ENCODE measurements at regions not wholly inside any gene's neighbourhood (a gene's known extent, or its start where the extent isn't known, plus 50 kb on each side); places are given as distances from the start of the nearest gene placed in this dataset.
A peak's percentile ranks its signal among the peaks of the same experiment; 100 is the strongest.

DNA sequence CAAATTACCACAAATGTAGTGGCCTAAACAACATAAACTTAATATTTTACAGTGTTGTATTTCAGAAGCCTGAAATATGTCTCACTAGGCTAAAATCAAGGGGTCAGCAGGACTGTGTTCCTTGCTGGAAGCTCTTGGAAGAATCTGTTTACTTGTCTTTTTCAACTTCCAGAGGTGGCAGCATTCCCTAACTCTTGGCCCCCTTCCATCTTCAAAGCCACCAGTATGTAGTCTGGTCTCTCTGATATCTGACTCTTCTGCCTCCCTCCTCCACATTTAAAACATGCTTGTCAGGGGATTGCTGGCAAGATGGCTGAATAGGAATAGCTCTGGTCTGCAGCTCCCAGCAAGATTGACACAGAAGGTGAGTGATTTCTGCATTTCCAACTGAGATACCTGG, 567.5 kb downstream of the PLA2G4A start:
- no peak overlapping the region for H3K4me3 ChIP-seq (ENCODE audit: low read depth, low read length)

DNA sequence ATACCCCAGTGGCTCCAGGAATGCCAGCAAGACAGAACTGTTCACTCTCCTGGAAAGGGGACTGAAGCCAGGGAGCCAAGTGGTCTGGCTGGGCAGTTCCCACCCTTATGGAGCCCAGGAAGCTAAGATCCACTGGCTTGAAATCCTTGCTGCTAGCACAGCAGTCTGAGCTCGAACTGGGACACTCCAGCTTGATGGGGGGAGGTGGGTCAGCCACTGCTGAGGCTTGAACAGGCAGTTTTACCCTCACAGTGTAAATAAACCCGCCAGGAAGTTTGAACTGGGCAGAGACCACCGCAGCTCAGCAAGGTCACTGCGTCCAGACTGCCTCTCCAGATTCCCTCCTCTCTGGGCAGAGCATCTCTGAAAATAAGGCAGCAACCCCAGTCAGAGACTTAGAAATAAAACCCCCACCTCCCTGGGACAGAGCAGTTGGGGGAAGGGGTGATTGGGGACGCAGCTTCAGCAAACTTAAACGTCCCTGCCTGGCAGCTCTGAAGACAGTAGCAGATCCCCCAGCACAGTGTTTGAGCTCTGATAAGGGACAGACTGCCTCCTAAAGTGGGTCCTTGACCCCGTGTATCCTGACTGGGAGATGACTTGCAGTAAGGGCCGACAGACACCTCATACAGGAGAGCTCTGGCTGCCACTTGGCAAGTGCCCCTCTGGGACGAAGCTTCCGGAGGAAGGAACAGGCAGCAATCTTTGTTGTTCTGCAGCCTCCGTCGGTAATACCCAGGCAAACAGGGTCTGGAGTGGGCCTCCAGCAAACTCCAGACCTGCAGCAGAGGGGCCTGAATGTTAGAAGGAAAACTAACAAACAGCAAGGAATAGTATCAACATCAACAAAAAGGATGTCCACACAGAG, 568.4 kb downstream of the PLA2G4A start:
- DNase-seq (ENCODE audit: low read depth), result no peak
- H3K4me3 ChIP-seq (ENCODE audit: low read depth, low read length), result no peak overlapping the region

More for the DNA sequence above, 567.5 kb downstream of the PLA2G4A start:
- DNase-seq (ENCODE audit: low read depth), result no peak

DNA sequence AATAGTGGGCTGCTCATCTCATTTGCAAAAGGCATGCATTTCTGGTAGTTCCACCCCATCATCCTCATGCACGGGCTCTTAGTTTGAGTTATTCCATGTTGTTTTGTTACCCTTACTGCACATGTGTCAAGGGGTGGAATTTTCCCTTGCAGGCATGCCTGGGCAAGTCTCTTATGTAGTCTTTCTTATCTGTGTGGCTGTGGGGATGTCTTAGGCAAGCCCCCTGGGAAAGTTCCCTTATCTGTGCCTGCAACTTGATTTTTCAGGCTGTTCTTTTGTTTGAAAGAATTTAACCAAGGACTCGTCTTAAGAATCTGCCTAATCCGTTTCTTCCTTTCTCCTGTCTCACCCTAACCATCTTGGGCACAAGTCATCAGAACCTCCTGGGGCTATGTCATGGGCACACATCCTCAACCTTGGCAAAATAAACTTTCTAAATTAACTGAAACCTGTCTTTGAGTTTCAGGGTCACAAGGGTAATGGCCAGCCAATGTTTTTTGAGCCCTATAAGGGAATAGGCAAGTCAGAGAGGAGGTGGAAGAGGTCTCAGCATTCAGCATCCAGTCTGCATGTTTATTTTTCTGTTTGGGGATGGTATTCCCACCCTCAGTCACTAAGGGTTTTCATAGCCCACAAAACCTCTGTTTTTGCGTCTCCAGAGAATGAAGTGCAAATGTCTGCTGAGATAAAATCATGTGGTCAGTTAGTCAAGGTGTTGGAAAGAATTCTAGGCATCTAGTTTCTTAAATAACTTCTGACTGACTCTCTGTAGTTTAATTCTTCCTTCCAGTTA, 579.7 kb downstream of the PLA2G4A start:
- no peak overlapping the region for H3K4me3 ChIP-seq (ENCODE audit: low read depth, low read length)
- DNase-seq (ENCODE audit: low read depth), result no peak

DNA sequence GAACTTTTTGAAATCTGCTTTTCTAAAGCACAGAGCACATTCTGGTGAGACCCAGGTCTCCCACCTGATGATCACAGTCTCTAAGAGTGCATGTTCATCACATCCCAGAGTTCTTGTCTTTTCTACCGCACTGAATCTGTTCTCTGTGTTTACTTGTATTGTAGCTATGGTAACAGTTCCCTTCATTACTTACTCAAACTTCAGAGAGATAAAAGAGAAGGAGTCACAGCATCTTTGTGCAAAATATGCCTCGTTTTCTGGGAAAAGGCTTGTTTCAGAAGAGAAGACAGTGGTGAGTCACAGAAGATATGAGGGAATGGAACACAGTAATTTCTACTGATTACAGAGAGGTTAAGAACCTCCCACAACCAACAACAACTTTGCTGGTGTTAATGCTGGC, 580.6 kb downstream of the PLA2G4A start:
- no peak for DNase-seq (ENCODE audit: low read depth)

DNA sequence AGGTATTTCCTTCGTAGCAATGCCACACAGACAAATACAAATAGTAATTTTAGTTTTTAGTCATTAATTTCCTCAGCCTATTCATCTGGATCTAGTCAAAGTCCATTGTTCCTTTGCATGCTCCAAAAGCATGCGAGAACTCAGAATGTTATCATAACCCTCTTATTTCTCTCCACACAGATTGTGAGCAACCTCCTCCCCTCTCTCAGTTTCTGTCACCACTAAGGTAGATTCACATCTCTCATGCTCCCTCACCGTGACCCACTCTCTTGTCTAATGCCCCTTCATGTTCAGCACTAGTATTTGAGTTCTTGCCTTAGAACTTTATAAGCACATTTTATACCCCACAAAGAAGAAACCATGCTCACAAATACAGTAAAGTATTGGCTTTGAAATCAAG, 582.4 kb downstream of the PLA2G4A start:
- no peak overlapping the region for H3K4me3 ChIP-seq (ENCODE audit: low read depth, low read length)
- no peak for DNase-seq (ENCODE audit: low read depth)

More for the DNA sequence above, 580.6 kb downstream of the PLA2G4A start:
- no peak overlapping the region for H3K4me3 ChIP-seq (ENCODE audit: low read depth, low read length)

DNA sequence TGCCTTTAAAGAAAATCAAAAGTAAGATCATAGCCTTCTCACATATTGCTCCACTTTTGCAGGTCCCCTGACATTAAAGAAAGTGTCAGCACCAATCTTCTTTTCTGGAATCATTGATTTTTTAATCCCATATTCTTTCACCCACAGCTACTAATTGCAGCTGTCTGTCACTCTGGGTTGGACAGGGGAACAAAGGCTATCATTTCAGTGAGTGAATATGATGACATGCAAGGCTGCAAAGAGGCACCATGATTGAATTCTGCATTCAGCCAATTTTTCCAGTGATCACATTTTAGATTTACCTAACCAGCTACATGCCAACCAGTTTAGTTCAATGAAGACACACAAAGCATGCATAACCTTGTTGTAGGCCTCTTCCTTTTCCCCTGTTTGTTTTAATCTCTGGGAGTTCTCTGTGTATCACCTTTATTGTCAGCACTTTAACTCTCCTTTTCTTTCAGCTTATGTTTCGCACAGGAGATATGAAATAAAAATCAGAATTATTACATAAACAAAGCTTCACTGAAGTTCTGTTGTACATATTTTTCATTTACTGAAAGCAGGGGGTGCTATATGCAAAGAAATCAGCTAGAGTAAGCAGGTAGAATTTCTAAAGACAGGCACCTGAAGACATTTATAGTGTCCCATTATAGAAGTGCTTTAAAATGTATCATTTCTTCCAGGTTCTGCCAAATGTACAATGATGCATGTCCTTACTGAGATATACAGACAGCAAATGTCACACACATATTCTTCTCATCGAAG, 584.8 kb downstream of the PLA2G4A start:
- no peak overlapping the region for H3K4me3 ChIP-seq (ENCODE audit: low read depth, low read length)
- DNase-seq (ENCODE audit: low read depth), result no peak

DNA sequence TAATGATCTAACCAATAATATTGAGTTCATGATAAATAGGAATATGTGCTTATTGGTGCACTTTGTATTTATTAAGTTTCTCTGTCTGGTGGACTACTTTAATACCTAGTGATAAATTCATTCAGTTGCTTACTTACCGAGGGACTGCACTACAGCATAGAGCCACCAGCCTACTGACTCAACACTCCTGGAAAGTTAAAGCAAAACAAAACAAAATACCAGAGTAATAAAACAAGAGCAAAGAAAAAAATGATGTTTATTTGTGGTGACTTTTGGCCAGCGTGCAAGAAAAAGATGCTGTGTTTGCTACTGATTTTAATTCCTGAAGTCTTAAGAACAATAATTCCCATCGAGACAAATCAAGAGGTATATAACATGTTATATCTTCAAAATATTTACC, 586.3 kb downstream of the PLA2G4A start:
- no peak overlapping the region for H3K4me3 ChIP-seq (ENCODE audit: low read depth, low read length)

DNA sequence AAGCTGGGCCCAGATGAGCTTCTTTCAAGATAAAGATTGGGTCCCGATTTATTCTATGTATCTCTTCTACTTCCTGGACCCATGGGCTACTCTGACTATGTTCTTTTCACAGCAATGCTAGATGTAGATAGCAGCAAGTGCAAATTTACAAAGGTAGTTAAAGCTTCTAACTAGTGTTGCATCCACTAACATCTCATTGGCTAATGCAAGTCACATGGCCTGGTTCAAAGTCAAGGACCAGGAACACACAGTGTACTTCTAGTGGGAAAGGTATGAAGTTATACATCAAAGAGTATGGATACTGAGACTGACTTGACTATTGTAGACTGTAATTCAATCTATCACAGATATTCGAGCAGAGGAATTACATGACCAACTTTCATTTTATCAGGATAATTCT, 588.8 kb downstream of the PLA2G4A start:
- DNase-seq (ENCODE audit: low read depth), result no peak
- no peak overlapping the region for H3K4me3 ChIP-seq (ENCODE audit: low read depth, low read length)

More for the DNA sequence above, 586.3 kb downstream of the PLA2G4A start:
- no peak for DNase-seq (ENCODE audit: low read depth)

DNA sequence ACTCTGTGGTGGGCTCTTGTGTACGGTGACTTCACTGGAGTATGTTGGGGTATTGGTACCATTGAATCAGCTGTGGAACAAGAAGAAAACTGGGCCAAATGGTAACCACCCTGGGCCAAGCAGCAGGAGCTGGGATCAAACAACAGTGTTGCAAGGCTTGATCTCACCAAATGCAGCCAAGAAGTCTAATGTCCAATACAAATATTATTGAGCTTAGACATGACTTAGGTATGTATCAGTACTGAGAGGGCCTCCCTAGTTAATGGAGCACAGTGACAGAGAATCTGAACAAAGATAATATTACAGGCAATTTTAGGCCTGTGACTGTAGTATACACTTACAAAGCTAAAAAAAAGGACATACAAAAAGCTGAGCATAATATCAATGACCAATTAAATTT, 604.8 kb downstream of the PLA2G4A start:
- DNase-seq (ENCODE audit: low read depth), result peak; percentile 36

DNA sequence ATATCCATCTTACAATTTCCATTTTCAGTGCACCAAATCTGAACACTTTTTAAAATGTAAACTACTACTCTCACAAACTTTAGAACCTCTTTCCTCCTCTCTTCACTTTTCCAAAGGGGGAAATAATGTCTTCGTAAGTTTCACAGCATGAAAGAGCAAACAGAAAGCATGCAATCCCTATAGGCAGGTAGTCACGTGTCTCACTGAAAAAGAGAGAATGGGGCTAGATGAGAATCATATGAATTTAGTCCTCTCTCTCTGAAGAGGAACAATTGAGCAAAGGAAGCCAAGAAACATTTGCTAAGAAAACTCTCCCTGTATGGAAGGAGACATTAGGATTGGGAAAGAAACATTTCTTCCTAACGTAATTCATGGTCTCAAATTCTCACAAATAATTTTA, 613.9 kb downstream of the PLA2G4A start:
- H3K4me3 ChIP-seq (ENCODE audit: low read depth, low read length), result no peak overlapping the region
- DNase-seq (ENCODE audit: low read depth), result no peak

More for the DNA sequence above, 604.8 kb downstream of the PLA2G4A start:
- H3K4me3 ChIP-seq (ENCODE audit: low read depth, low read length), result no peak overlapping the region

DNA sequence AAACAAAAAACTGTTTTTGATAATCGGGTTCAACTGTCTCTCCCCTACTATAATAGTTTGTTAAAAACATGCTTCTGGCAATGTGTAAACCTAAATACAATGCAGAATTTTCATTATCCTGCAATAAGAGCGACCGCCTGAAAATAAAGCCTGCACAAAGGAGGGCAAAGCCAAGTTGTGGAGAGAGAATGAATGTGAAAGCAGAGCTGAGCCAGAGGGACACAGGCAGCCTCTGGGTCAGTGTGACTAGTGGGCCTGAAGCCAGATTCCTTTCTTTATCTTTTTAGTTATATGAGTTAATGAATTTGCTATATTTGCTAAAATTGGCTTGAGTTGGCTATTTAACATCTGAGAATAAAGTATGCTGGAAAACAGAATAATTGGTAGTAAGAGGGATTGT, 615.2 kb downstream of the PLA2G4A start:
- no peak overlapping the region for H3K4me3 ChIP-seq (ENCODE audit: low read depth, low read length)
- DNase-seq (ENCODE audit: low read depth), result no peak

DNA sequence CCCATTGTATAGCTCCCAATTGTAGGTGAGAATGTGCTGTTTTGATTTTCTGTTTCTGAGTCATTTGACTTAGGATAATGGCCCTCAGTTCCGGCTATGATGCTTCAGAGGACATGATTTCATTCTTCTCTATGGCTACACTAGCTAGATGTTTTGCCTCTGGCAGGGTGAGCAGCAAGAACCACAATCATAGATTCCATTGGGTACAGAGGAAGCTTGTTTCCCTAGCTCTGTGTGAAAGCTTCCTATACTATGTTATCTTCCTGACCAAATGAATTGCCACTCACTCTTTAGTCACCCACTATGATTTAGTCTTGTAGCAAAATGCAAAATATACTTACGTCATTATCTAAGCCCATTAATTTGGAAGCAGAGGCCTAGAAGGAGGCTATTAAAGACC, 616.3 kb downstream of the PLA2G4A start:
- no peak overlapping the region for H3K4me3 ChIP-seq (ENCODE audit: low read depth, low read length)
- no peak for DNase-seq (ENCODE audit: low read depth)

DNA sequence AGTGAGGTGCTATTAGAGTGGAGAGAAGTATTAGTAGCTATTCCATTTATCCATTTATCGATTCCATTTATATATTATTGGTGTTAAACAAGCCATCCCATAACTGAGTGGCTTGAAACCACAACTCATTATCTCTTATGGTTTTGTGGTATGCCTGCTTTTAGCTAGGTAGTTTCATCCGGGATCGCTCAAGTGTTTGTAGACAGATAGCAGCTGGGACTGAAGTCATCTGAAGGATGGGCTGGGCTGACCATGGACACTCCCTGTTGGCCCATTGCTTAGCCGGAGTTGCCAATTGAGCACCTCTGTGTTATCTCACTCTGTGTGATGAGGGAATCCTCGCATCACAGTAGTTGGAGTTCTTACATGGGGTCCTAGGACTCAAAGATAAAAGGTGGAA, 622.5 kb downstream of the PLA2G4A start:
- no peak overlapping the region for H3K4me3 ChIP-seq (ENCODE audit: low read depth, low read length)
- no peak for DNase-seq (ENCODE audit: low read depth)

DNA sequence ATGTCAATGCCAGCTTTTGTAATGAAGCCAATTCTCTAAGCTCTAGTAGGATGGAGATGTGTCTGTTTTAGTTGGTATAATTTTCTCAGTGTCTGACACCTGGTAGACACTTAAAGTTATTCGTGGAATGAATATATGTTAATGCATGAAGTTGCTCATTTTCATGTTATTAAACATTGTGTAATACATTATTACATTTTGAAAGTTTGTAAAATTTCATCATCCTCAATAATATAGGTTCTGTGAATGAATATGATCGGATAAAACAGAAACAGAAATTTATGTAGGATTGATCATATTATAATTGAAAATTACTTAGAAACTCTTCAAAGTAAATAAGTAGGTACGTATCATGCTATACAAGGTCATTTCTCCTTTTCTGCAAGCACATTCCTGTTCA, 625.3 kb downstream of the PLA2G4A start:
- H3K4me3 ChIP-seq (ENCODE audit: low read depth, low read length), result no peak overlapping the region
- no peak for DNase-seq (ENCODE audit: low read depth)

DNA sequence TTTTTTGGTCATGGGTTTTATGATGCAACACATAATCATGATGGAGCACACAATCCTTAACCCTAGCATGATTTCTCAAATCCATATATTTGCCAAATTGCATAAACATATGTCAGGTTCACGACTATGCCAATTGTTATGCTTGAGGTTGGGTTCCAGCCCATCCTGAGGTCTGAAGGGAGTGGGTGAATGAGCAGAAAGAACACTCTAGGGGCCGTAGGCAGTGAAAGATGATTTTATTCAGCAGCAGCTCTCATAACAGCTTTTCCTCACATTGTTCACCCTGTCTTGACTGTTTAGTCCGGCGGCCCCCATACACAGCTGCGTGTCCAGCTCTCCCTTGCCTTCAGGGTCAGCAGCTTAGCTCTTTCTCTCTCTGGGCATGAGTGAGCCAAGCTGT, 627.7 kb downstream of the PLA2G4A start:
- no peak for DNase-seq (ENCODE audit: low read depth)
- H3K4me3 ChIP-seq (ENCODE audit: low read depth, low read length), result no peak overlapping the region

DNA sequence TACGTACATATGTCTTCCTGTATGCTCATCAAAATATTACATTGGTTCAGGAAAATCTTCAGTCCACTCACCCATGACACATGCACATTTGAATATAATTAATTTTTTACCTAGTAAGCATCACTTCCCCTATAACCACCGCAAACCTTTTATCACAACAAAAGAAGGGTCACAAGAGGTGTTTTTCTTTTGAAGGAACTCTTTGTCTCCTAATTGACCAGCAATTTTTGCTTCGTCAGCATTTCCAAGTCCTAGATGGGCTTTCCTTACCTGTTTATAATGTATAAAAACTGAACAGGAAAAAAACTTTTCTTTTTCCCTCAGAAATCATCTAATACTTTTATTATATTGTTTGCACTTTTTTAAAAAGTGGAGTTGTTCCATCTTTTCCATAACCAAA, 631.3 kb downstream of the PLA2G4A start:
- DNase-seq (ENCODE audit: low read depth), result no peak
- no peak overlapping the region for H3K4me3 ChIP-seq (ENCODE audit: low read depth, low read length)

DNA sequence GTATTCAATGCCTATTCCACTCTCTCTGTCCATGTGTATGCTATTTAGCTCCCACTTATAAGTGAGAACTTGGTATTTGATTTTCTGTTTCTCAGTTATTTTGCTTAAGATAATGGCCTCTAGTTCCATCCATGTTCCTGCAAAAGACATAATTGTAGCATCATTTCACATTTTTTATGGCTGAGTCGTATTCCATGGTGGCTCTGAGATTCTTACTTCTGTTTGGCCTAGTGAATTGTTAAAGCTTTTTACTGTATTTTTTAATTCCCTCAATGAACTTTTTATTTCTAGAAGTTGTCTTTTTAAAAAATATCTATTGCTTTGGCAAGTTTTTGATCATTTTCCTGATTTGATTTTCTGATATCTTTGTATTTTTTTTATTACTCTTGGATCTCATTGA, 635.6 kb downstream of the PLA2G4A start:
- no peak for DNase-seq (ENCODE audit: low read depth)
- H3K4me3 ChIP-seq (ENCODE audit: low read depth, low read length), result no peak overlapping the region

DNA sequence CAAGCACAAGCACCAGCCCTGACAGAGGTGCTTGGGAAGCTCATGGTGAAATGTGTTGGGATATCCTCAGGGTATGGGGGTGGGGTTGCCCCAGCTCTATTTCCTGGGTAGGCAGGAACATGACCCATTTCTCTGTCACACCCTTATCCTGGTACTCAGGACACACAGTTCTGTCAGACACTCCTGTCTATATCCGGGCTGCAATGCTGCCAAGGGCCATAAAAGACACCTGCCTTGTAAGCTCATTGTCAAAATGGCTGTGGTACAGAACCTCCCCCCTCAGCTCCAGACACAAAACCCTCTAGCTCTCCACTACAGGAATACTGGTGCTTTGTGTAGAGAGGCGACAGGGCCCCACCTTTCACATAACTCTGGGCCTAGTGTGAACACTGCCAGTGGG, 636.7 kb downstream of the PLA2G4A start:
- no peak for DNase-seq (ENCODE audit: low read depth)

DNA sequence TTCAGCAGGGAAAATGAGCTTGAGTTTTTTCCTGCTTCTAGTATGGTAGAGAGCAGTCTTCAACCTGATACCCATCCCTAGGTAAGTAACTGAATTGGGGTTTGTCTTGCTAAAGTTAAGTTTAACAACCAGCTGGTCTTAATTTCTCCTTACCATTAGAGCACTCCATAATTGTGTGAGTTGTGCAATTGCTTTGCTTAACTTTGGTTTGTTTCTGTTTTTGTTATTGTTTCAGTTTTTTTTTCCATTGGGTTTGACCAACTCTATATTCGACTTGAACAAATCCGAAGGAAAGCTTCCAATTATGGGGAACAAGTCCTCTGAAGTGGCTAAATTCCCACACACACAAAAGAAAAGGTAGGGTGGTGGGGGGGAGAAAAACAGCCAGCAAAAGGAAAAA, 641.1 kb downstream of the PLA2G4A start:
- no peak overlapping the region for H3K4me3 ChIP-seq (ENCODE audit: low read depth, low read length)
- DNase-seq (ENCODE audit: low read depth), result no peak

More for the DNA sequence above, 636.7 kb downstream of the PLA2G4A start:
- H3K4me3 ChIP-seq (ENCODE audit: low read depth, low read length), result no peak overlapping the region

DNA sequence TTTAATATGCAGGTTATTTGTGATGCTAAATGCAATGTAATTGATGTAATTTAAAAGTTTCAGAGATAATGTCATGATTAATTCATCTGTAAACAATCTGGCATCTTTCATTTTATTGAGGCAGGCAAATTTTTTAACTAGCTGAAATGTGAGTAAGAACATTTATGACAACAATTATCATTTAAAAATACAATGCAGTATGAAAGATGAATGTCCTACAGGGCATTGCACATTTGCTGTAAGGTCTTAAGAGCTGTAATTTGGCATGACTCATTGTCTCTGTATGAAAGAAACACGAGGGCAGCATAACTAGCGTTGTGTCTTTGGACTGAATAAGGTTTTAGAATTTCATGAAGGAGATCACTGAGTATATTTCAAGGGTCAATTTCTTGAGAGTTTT, 642.8 kb downstream of the PLA2G4A start:
- peak; percentile 14 for DNase-seq (ENCODE audit: low read depth)
- no peak overlapping the region for H3K4me3 ChIP-seq (ENCODE audit: low read depth, low read length)

Measured in skeletal muscle cell (primary cell).